ENCODE measurements at regions not wholly inside any gene's neighbourhood (a gene's known extent, or its start where the extent isn't known, plus 50 kb on each side); places are given as distances from the start of the nearest gene placed in this dataset.
"Not testable (repeated sequence)": the region's sequence is repeated elsewhere in the genome, so short reads cannot be mapped to it uniquely, and the experiment has no call there.

GRCh38 chr5:89536020-89536419, 653.0 kb upstream of the MEF2C start:
- no peaks in the 10 kb centered on the region for H3K9me3 ChIP-seq (ENCODE audit: control insufficient read depth in 1 of 2, low read length in 2 of 2)
- H3K27ac ChIP-seq (ENCODE audit: low read length): no peak overlapping the region

GRCh38 chr5:89535411-89535810, 652.4 kb upstream of the MEF2C start:
- Histone ChIP-seq H3K4me1 (ENCODE audit: control insufficient read depth in 1 of 2, insufficient read depth in 2 of 2, low read length in 2 of 2) (no peaks in the 10 kb centered on the region), H3K9me3 (ENCODE audit: control insufficient read depth in 1 of 2, low read length in 2 of 2) (no peaks in the 10 kb centered on the region), H3K27ac (ENCODE audit: low read length) (no peak overlapping the region), H3K27me3 (ENCODE audit: low read depth, low read length) (no peaks in the 10 kb centered on the region), H3K36me3 (ENCODE audit: control insufficient read depth in 1 of 2, insufficient read depth in 2 of 2, low read length in 2 of 2) (no peaks in the 10 kb centered on the region), H3K4me3 (ENCODE audit: low read depth in 1 of 2, low read length in 2 of 2) (no peak overlapping the region)

More at GRCh38 chr5:89536020-89536419, 653.0 kb upstream of the MEF2C start:
- H3K4me1 ChIP-seq (ENCODE audit: control insufficient read depth in 1 of 2, insufficient read depth in 2 of 2, low read length in 2 of 2): no peaks in the 10 kb centered on the region
- H3K27me3 ChIP-seq (ENCODE audit: low read depth, low read length): no peaks in the 10 kb centered on the region
- H3K4me3 ChIP-seq (ENCODE audit: low read depth in 1 of 2, low read length in 2 of 2): no peak overlapping the region
- H3K36me3 ChIP-seq (ENCODE audit: control insufficient read depth in 1 of 2, insufficient read depth in 2 of 2, low read length in 2 of 2): no peaks in the 10 kb centered on the region

GRCh38 chr5:89534331-89534730, 651.3 kb upstream of the MEF2C start:
- no peak overlapping the region for H3K27ac ChIP-seq (ENCODE audit: low read length)

GRCh38 chr5:89524785-89525184, 641.8 kb upstream of the MEF2C start:
- Histone ChIP-seq H3K27me3 (ENCODE audit: low read depth, low read length) (no peaks in the 10 kb centered on the region), H3K9me3 (ENCODE audit: control insufficient read depth in 1 of 2, low read length in 2 of 2) (no peaks in the 10 kb centered on the region), H3K4me1 (ENCODE audit: control insufficient read depth in 1 of 2, insufficient read depth in 2 of 2, low read length in 2 of 2) (no peaks in the 10 kb centered on the region), H3K36me3 (ENCODE audit: control insufficient read depth in 1 of 2, insufficient read depth in 2 of 2, low read length in 2 of 2) (no peaks in the 10 kb centered on the region), H3K27ac (ENCODE audit: low read length) (no peak overlapping the region), H3K4me3 (ENCODE audit: low read depth in 1 of 2, low read length in 2 of 2) (no peak overlapping the region)

More at GRCh38 chr5:89534331-89534730, 651.3 kb upstream of the MEF2C start:
- no peaks in the 10 kb centered on the region for H3K4me1 ChIP-seq (ENCODE audit: control insufficient read depth in 1 of 2, insufficient read depth in 2 of 2, low read length in 2 of 2)
- no peaks in the 10 kb centered on the region for H3K9me3 ChIP-seq (ENCODE audit: control insufficient read depth in 1 of 2, low read length in 2 of 2)
- H3K4me3 ChIP-seq (ENCODE audit: low read depth in 1 of 2, low read length in 2 of 2): no peak overlapping the region
- no peaks in the 10 kb centered on the region for H3K36me3 ChIP-seq (ENCODE audit: control insufficient read depth in 1 of 2, insufficient read depth in 2 of 2, low read length in 2 of 2)
- no peaks in the 10 kb centered on the region for H3K27me3 ChIP-seq (ENCODE audit: low read depth, low read length)

DNA sequence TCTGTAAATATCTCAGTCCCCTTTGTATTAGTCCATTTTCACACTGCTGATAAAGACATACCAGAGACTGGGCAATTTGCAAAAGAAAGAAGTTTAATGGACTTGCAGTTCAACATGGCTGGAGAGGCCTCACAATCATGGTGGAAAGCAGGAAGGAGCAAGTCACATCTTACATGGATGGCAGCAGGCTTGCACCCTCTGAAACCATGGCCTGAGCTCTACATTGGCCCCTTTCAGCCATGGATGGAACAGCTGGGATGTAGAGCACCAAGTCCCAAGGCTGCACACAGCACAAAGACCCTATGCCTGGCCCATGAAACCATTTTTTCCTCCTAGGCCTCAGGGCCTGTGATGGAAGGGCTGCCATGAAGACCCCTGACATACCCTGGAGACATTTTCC, 640.9 kb upstream of the MEF2C start:
- not testable (repeated sequence) for H3K27me3 ChIP-seq (ENCODE audit: low read depth, low read length); H3K4me1 ChIP-seq (ENCODE audit: control insufficient read depth in 1 of 2, insufficient read depth in 2 of 2, low read length in 2 of 2); H3K27ac ChIP-seq (ENCODE audit: low read length); H3K4me3 ChIP-seq (ENCODE audit: low read depth in 1 of 2, low read length in 2 of 2); H3K9me3 ChIP-seq (ENCODE audit: control insufficient read depth in 1 of 2, low read length in 2 of 2); H3K36me3 ChIP-seq (ENCODE audit: control insufficient read depth in 1 of 2, insufficient read depth in 2 of 2, low read length in 2 of 2)

DNA sequence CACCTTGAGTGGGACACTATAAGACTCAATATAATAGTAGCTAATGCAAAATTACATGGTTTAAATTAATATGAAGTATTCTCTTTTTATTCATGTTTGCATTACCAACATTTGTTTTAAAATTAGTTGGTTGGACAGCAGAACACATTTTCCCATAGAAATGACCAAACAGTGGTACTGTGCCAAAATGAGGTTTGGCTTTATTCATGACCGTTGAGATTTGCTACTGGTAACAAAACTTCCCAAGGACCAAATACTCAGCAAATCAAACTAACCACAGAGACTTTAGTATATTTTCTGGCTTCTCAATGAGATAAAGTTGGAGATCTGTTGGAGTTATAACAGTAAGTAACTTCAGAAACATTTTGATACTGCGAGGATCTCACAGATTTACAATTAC, 637.8 kb upstream of the MEF2C start:
- no peak overlapping the region for H3K27ac ChIP-seq (ENCODE audit: low read length)
- H3K4me1 ChIP-seq (ENCODE audit: control insufficient read depth in 1 of 2, insufficient read depth in 2 of 2, low read length in 2 of 2): no peaks in the 10 kb centered on the region
- no peak overlapping the region for H3K4me3 ChIP-seq (ENCODE audit: low read depth in 1 of 2, low read length in 2 of 2)
- H3K9me3 ChIP-seq (ENCODE audit: control insufficient read depth in 1 of 2, low read length in 2 of 2): no peaks in the 10 kb centered on the region
- no peaks in the 10 kb centered on the region for H3K36me3 ChIP-seq (ENCODE audit: control insufficient read depth in 1 of 2, insufficient read depth in 2 of 2, low read length in 2 of 2)
- no peaks in the 10 kb centered on the region for H3K27me3 ChIP-seq (ENCODE audit: low read depth, low read length)

GRCh38 chr5:89513299-89514044, 630.5 kb upstream of the MEF2C start:
- no peak overlapping the region for H3K4me3 ChIP-seq (ENCODE audit: low read depth in 1 of 2, low read length in 2 of 2)
- H3K36me3 ChIP-seq (ENCODE audit: control insufficient read depth in 1 of 2, insufficient read depth in 2 of 2, low read length in 2 of 2): no peaks in the 10 kb centered on the region
- no peaks in the 10 kb centered on the region for H3K4me1 ChIP-seq (ENCODE audit: control insufficient read depth in 1 of 2, insufficient read depth in 2 of 2, low read length in 2 of 2)
- H3K27ac ChIP-seq (ENCODE audit: low read length): no peak overlapping the region
- H3K9me3 ChIP-seq (ENCODE audit: control insufficient read depth in 1 of 2, low read length in 2 of 2): no peaks in the 10 kb centered on the region
- H3K27me3 ChIP-seq (ENCODE audit: low read depth, low read length): no peaks in the 10 kb centered on the region

GRCh38 chr5:89504051-89504450, 621.1 kb upstream of the MEF2C start:
- H3K9me3 ChIP-seq (ENCODE audit: control insufficient read depth in 1 of 2, low read length in 2 of 2): peaks cover 0 to 3% of the 10 kb centered on the region in 2 donors
- H3K36me3 ChIP-seq (ENCODE audit: control insufficient read depth in 1 of 2, insufficient read depth in 2 of 2, low read length in 2 of 2): no peaks in the 10 kb centered on the region
- H3K4me1 ChIP-seq (ENCODE audit: control insufficient read depth in 1 of 2, insufficient read depth in 2 of 2, low read length in 2 of 2): no peaks in the 10 kb centered on the region
- H3K4me3 ChIP-seq (ENCODE audit: low read depth in 1 of 2, low read length in 2 of 2): no peak overlapping the region
- no peaks in the 10 kb centered on the region for H3K27me3 ChIP-seq (ENCODE audit: low read depth, low read length)
- H3K27ac ChIP-seq (ENCODE audit: low read length): no peak overlapping the region

- no peaks in the 10 kb centered on the region for H3K36me3 ChIP-seq (ENCODE audit: control insufficient read depth in 1 of 2, insufficient read depth in 2 of 2, low read length in 2 of 2)
- no peak overlapping the region for H3K27ac ChIP-seq (ENCODE audit: low read length)
- no peaks in the 10 kb centered on the region for H3K9me3 ChIP-seq (ENCODE audit: control insufficient read depth in 1 of 2, low read length in 2 of 2)
- no peaks in the 10 kb centered on the region for H3K27me3 ChIP-seq (ENCODE audit: low read depth, low read length)
- H3K4me1 ChIP-seq (ENCODE audit: control insufficient read depth in 1 of 2, insufficient read depth in 2 of 2, low read length in 2 of 2): no peaks in the 10 kb centered on the region
- H3K4me3 ChIP-seq (ENCODE audit: low read depth in 1 of 2, low read length in 2 of 2): no peak overlapping the region
These were observed 616.8 kb upstream of the MEF2C start for GRCh38 chr5:89499787-89500186.

GRCh38 chr5:89498699-89499098, 615.7 kb upstream of the MEF2C start:
- Histone ChIP-seq H3K4me1 (ENCODE audit: control insufficient read depth in 1 of 2, insufficient read depth in 2 of 2, low read length in 2 of 2) (no peaks in the 10 kb centered on the region), H3K27me3 (ENCODE audit: low read depth, low read length) (no peaks in the 10 kb centered on the region), H3K4me3 (ENCODE audit: low read depth in 1 of 2, low read length in 2 of 2) (no peak overlapping the region), H3K9me3 (ENCODE audit: control insufficient read depth in 1 of 2, low read length in 2 of 2) (no peaks in the 10 kb centered on the region), H3K27ac (ENCODE audit: low read length) (no peak overlapping the region), H3K36me3 (ENCODE audit: control insufficient read depth in 1 of 2, insufficient read depth in 2 of 2, low read length in 2 of 2) (no peaks in the 10 kb centered on the region)

- H3K9me3 ChIP-seq (ENCODE audit: control insufficient read depth in 1 of 2, low read length in 2 of 2): no peaks in the 10 kb centered on the region
- no peaks in the 10 kb centered on the region for H3K4me1 ChIP-seq (ENCODE audit: control insufficient read depth in 1 of 2, insufficient read depth in 2 of 2, low read length in 2 of 2)
- no peak overlapping the region for H3K4me3 ChIP-seq (ENCODE audit: low read depth in 1 of 2, low read length in 2 of 2)
- no peak overlapping the region for H3K27ac ChIP-seq (ENCODE audit: low read length)
- H3K27me3 ChIP-seq (ENCODE audit: low read depth, low read length): no peaks in the 10 kb centered on the region
- no peaks in the 10 kb centered on the region for H3K36me3 ChIP-seq (ENCODE audit: control insufficient read depth in 1 of 2, insufficient read depth in 2 of 2, low read length in 2 of 2)
These were observed 610.4 kb upstream of the MEF2C start for GRCh38 chr5:89493414-89493813.

- Histone ChIP-seq H3K27me3 (ENCODE audit: low read depth, low read length) (no peaks in the 10 kb centered on the region), H3K9me3 (ENCODE audit: control insufficient read depth in 1 of 2, low read length in 2 of 2) (no peaks in the 10 kb centered on the region), H3K4me1 (ENCODE audit: control insufficient read depth in 1 of 2, insufficient read depth in 2 of 2, low read length in 2 of 2) (no peaks in the 10 kb centered on the region), H3K36me3 (ENCODE audit: control insufficient read depth in 1 of 2, insufficient read depth in 2 of 2, low read length in 2 of 2) (no peaks in the 10 kb centered on the region), H3K27ac (ENCODE audit: low read length) (no peak overlapping the region), H3K4me3 (ENCODE audit: low read depth in 1 of 2, low read length in 2 of 2) (no peak overlapping the region)
These were observed 602.0 kb upstream of the MEF2C start for GRCh38 chr5:89484962-89485361.

All from muscle layer of duodenum (tissue), 2 donors.